ENCODE measurements at regions not wholly inside any gene's neighbourhood (a gene's known extent, or its start where the extent isn't known, plus 50 kb on each side); places are given as distances from the start of the nearest gene placed in this dataset.

GRCh38 chr5:22947921-22948320, 94.8 kb upstream of the CDH12 start:
- TF ChIP-seq CTCF (IDR thresholded peaks at IDR 0.05) = no peak
- no peak for TF ChIP-seq ZFX (IDR thresholded peaks at IDR 0.05; ENCODE audit: borderline replicate concordance)

Data from 22Rv1 (cell line).